ENCODE measurements at regions not wholly inside any gene's neighbourhood (a gene's known extent, or its start where the extent isn't known, plus 50 kb on each side); places are given as distances from the start of the nearest gene placed in this dataset.

DNA sequence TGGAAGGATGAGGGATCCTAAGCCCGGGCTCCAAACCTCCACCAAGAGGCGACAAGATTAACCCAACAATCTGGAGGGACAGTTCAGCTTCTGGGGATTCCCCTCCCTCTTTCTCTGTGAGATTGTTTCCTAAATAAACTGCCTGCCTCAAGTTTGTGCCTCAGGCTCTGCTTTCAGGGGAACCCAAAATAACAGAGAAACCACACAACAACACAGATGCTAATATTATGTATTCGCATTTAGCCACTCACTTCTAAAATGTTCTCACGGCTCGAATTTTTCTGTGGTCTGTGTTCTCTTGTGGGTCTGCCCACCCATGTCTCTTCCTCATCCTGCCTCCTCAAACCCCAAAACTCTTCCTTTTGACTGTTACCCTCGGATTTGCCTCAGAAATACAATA lies 1381.1 kb upstream of the SLC10A2 start:
- TF ChIP-seq EZH2 (IDR thresholded peaks at IDR 0.05; ENCODE audit: borderline replicate concordance) (no peak), EZH2phosphoT487 (IDR thresholded peaks at IDR 0.05; ENCODE audit: low read depth, severe bottlenecking, unreplicated experiment) (no peak)
- TF ChIP-seq, protein P1, sequence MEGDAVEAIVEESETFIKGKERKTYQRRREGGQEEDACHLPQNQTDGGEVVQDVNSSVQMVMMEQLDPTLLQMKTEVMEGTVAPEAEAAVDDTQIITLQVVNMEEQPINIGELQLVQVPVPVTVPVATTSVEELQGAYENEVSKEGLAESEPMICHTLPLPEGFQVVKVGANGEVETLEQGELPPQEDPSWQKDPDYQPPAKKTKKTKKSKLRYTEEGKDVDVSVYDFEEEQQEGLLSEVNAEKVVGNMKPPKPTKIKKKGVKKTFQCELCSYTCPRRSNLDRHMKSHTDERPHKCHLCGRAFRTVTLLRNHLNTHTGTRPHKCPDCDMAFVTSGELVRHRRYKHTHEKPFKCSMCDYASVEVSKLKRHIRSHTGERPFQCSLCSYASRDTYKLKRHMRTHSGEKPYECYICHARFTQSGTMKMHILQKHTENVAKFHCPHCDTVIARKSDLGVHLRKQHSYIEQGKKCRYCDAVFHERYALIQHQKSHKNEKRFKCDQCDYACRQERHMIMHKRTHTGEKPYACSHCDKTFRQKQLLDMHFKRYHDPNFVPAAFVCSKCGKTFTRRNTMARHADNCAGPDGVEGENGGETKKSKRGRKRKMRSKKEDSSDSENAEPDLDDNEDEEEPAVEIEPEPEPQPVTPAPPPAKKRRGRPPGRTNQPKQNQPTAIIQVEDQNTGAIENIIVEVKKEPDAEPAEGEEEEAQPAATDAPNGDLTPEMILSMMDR (IDR thresholded peaks at IDR 0.05; ENCODE audit: poor library complexity), result no peak

Data from hepatocyte (in vitro differentiated cells).